NCI-H146 treated with DMSO at 0.1 percent for 48 hours (cell line): ENCODE measurements at regions not wholly inside any gene's neighbourhood (a gene's known extent, or its start where the extent isn't known, plus 50 kb on each side); places are given as distances from the start of the nearest gene placed in this dataset.

Source experiments
- DNase-seq: peaks from one replicate; lab custom pipeline; 2025; ENCODE audit not compliant: unreplicated experiment; lab: John Stamatoyannopoulos, UW

GRCh38 chr3:18501679-18502343, 76.7 kb upstream of the SATB1 start:
- DNase-seq: no peak

GRCh38 chr3:18500322-18500721, 75.2 kb upstream of the SATB1 start:
- DNase-seq: no peak

GRCh38 chr3:18499301-18499700, 74.2 kb upstream of the SATB1 start:
- no peak for DNase-seq

GRCh38 chr3:18494251-18494650, 69.1 kb upstream of the SATB1 start:
- DNase-seq: no peak

GRCh38 chr3:18489939-18490338, 64.8 kb upstream of the SATB1 start:
- DNase-seq: no peak

DNA sequence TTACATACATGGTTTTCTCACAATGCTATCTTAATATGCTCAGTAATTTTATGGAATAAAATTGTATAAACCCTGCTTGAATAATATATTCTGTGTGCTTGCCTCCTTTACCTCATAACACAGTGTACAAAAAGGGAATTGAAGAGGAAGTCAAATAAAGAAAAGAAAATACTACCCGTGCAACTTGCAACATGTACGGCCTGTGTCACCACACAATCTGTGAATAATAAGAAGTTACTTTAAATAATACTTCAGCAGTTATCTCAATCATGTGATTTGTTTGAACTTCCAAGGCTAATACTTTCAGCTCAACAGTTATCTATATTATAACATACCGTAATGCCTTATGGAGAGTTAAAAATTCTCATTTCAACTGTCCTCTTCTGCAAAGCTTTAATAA, 58.1 kb upstream of the SATB1 start:
- no peak for DNase-seq

- DNase-seq: no peak
These were observed 56.9 kb upstream of the SATB1 start for GRCh38 chr3:18481946-18482548.

- no peak for DNase-seq
These were observed 52.5 kb upstream of the SATB1 start for GRCh38 chr3:18477620-18478019.
